A549 (cell line): ENCODE measurements at regions not wholly inside any gene's neighbourhood (a gene's known extent, or its start where the extent isn't known, plus 50 kb on each side); places are given as distances from the start of the nearest gene placed in this dataset.

Experiments
- ATAC-seq, 2 experiments: fragments of 200-7000 bp in 1 of 2; fragments of >200 bp in 1 of 2; cut with Nextera tagmentation in 1 of 2; cut with Tn5 transposase in 1 of 2; 3 replicates each; pipeline versions ENCODE4 v1.8.0 to v1.9.1; 2018 to 2020; ENCODE audit warnings: mild to moderate bottlenecking in 1 of 2, moderate library complexity in 1 of 2
- CTCF ChIA-PET: fragments of 300-600 bp; sonication (Branson Sonifier 250); formaldehyde crosslinking; extraction: SDS; loops from one replicate; lab custom pipeline; 2021; ENCODE audit warnings: antibody characterized with exemption, inconsistent platforms; lab: Yijun Ruan, JAX
- POLR2A ChIA-PET: fragments of 350-600 bp; formaldehyde crosslinking; extraction: SDS; loops from one replicate; lab custom pipeline; 2021; ENCODE audit warnings: antibody characterized with exemption, inconsistent platforms; lab: Yijun Ruan, JAX
- DNase-seq, 2 experiments: peaks; one replicate each; pipeline versions ENCODE4 v3.0.0 to v3.0.0-alpha.2; 2011 to 2016; ENCODE audit warnings: low read depth in 1 of 2, low spot score in 1 of 2
- FAIRE-seq: peaks from 2 replicates; lab custom pipeline; 2011; peaks lifted over from hg19 to GRCh38; lab: Jason Lieb, UNC
- H3K27ac ChIP-seq, 2 experiments: fragments of >200 bp; sonication (Bioruptor Twin); formaldehyde crosslinking; 3 replicates each; pipeline ENCODE4 v1.5.1; 2016 to 2017
- H3K4me1 ChIP-seq: fragments of >200 bp; sonication (Bioruptor Twin); formaldehyde crosslinking; 3 replicates; pipeline ENCODE4 v1.6.1; 2016
- H3K4me2 ChIP-seq: fragments of >200 bp; sonication (Bioruptor Twin); formaldehyde crosslinking; 3 replicates; pipeline ENCODE4 v1.6.1; 2016
- H3K4me3 ChIP-seq: fragments of >200 bp; sonication (Bioruptor Twin); formaldehyde crosslinking; 3 replicates; pipeline ENCODE4 v1.5.1; 2016
- H3K9me3 ChIP-seq: fragments of >200 bp; sonication (Bioruptor Twin); formaldehyde crosslinking; 3 replicates; pipeline ENCODE4 v1.6.1; 2016
- CBX2 ChIP-seq: fragments of 200-600 bp; sonication (generic); IDR thresholded peaks from 2 replicates; pipeline ENCODE4 v1.6.1; 2016; ENCODE audit warnings: low read depth, mild to moderate bottlenecking, borderline replicate concordance
- CBX8 ChIP-seq: fragments of 200-600 bp; sonication (generic); IDR thresholded peaks from 2 replicates; pipeline ENCODE4 v1.6.1; 2016
- CHD4 ChIP-seq: fragments of 200-600 bp; sonication (generic); IDR thresholded peaks from 2 replicates; pipeline ENCODE4 v1.6.1; 2016; ENCODE audit warnings: antibody characterized with exemption, mild to moderate bottlenecking, borderline replicate concordance
- EP300 ChIP-seq, 2 experiments: fragments of >200 bp; sonication (Bioruptor Twin); formaldehyde crosslinking; IDR thresholded peaks; 2 replicates in 1 of 2; 3 replicates in 1 of 2; pipeline ENCODE4 v1.6.1; 2016 to 2017
- FOSB ChIP-seq: fragments of 250-450 bp; sonication (Bioruptor Pico); IDR thresholded peaks from 2 replicates; pipeline ENCODE4 v1.5.0; 2020; ENCODE audit warnings: mild to moderate bottlenecking, moderate library complexity
- HDAC2 ChIP-seq: fragments of 200-600 bp; sonication (generic); IDR thresholded peaks from 2 replicates; pipeline ENCODE4 v1.6.1; 2016
- JUN ChIP-seq, 2 experiments: fragments of >200 bp; sonication (Bioruptor Twin); formaldehyde crosslinking; IDR thresholded peaks; 2 replicates in 1 of 2; 3 replicates in 1 of 2; pipeline ENCODE4 v1.6.1; 2016 to 2017
- KDM1A ChIP-seq: fragments of 200-600 bp; sonication (generic); IDR thresholded peaks from 2 replicates; pipeline ENCODE4 v1.6.1; 2016; ENCODE audit warnings: low read depth, mild to moderate bottlenecking
- MAFK ChIP-seq: fragments of 450-650 bp; IDR thresholded peaks from 2 replicates; pipeline ENCODE4 v1.6.1; 2014; ENCODE audit not compliant: partially characterized antibody
- MYC ChIP-seq: IDR thresholded peaks from 2 replicates; pipeline ENCODE4 v1.6.1; 2012; ENCODE audit warnings: mild to moderate bottlenecking, inconsistent platforms, low read length, improper control_type of control experiment, borderline replicate concordance
- NPAS2 ChIP-seq: fragments of 250-450 bp; sonication (Bioruptor Pico); IDR thresholded peaks from 2 replicates; pipeline ENCODE4 v1.8.0; 2022; ENCODE audit warnings: mild to moderate bottlenecking, moderate library complexity, borderline replicate concordance
- POLR2A ChIP-seq: IDR thresholded peaks from 2 replicates; pipeline ENCODE4 v1.6.1; 2012; ENCODE audit warnings: mild to moderate bottlenecking, low read length
- RAD21 ChIP-seq, 2 experiments: fragments of >200 bp in 1 of 2; sonication (Bioruptor Twin) in 1 of 2; formaldehyde crosslinking in 1 of 2; IDR thresholded peaks in 1 of 2; conservative IDR thresholded peaks in 1 of 2; 2 replicates in 1 of 2; 3 replicates in 1 of 2; pipeline ENCODE4 v1.6.1; 2012 to 2018; ENCODE audit warnings: inconsistent platforms in 1 of 2
- RCOR1 ChIP-seq: fragments of 150-350 bp; IDR thresholded peaks from 2 replicates; pipeline ENCODE4 v1.6.1; 2014; ENCODE audit warnings: antibody characterized with exemption, low read length, low read depth
- SMC3 ChIP-seq: fragments of >200 bp; sonication (Bioruptor Twin); formaldehyde crosslinking; IDR thresholded peaks from 3 replicates; pipeline ENCODE4 v1.6.1; 2018; ENCODE audit warnings: inconsistent platforms
- TFCP2L1 ChIP-seq: fragments of 250-450 bp; sonication (Bioruptor Pico); IDR thresholded peaks from 2 replicates; pipeline ENCODE4 v1.5.0; 2021; ENCODE audit warnings: mild to moderate bottlenecking
- TP53 ChIP-seq: fragments of 250-450 bp; sonication (Bioruptor Pico); IDR thresholded peaks from 2 replicates; pipeline ENCODE4 v1.5.0; 2021; ENCODE audit warnings: mild to moderate bottlenecking, moderate library complexity
- ZNF302 ChIP-seq: fragments of 250-450 bp; sonication (Bioruptor Pico); IDR thresholded peaks from 2 replicates; pipeline ENCODE4 v1.9.0; 2021; ENCODE audit warnings: inconsistent platforms, mild to moderate bottlenecking, moderate library complexity
- WGBS: methylation state at CpG from one replicate; pipeline ENCODE4 v1.1.6; 2017; ENCODE audit errors: missing lambda C conversion rate; 5-methylcytosine and 5-hydroxymethylcytosine counted together
- TF ChIP-seq, protein P1 (sequence below): fragments of 200-600 bp; sonication (generic); IDR thresholded peaks from 2 replicates; pipeline ENCODE4 v1.6.1; 2016; ENCODE audit warnings: antibody characterized with exemption, mild to moderate bottlenecking, moderate library complexity
- TF ChIP-seq, protein P2 (sequence below): fragments of >200 bp; sonication (Bioruptor Twin); formaldehyde crosslinking; IDR thresholded peaks from 3 replicates; pipeline ENCODE4 v1.5.1; 2016
- TF ChIP-seq, protein P3 (sequence below): fragments of >200 bp; sonication (Bioruptor Twin); formaldehyde crosslinking; IDR thresholded peaks from 3 replicates; pipeline ENCODE4 v1.6.1; 2016
- TF ChIP-seq, protein P4 (sequence below): fragments of 450-650 bp; IDR thresholded peaks from 2 replicates; pipeline ENCODE4 v1.6.1; 2014; ENCODE audit warnings: antibody characterized with exemption
- TF ChIP-seq, protein P5 (sequence below): IDR thresholded peaks from 2 replicates; pipeline ENCODE4 v1.6.1; 2012

DNA sequence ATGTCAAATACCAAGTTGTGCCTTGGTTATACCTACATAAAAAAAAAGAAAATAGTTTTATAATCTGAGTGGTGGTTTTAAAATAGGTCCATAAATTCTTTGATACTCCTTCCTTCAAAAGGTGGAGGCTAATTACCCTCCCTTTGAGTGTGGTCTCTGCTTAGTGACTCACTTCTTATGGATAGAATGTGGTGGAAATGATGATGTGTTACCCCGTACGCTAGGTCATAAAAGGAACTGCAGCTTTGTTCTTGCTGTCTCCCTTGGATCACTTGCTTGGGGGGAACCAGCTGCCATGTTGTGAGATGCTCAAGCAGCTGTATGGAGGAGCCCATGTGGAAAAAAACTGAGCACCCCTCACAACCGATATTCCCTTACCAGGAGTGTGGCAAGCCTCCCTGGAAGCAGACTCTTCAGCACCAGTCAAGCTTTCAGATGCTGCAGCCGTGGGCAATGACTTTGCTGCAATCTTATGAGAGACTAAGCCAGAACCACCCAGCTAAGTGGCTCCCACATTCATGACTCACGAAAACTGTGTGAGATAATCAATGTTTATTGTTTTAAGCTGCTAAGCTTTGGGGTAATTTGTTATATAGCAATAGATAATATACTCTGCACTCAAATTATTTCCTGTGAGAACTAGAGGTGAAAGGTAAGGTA lies 195.0 kb upstream of the GATB start (continued):
- TF ChIP-seq, protein P1, sequence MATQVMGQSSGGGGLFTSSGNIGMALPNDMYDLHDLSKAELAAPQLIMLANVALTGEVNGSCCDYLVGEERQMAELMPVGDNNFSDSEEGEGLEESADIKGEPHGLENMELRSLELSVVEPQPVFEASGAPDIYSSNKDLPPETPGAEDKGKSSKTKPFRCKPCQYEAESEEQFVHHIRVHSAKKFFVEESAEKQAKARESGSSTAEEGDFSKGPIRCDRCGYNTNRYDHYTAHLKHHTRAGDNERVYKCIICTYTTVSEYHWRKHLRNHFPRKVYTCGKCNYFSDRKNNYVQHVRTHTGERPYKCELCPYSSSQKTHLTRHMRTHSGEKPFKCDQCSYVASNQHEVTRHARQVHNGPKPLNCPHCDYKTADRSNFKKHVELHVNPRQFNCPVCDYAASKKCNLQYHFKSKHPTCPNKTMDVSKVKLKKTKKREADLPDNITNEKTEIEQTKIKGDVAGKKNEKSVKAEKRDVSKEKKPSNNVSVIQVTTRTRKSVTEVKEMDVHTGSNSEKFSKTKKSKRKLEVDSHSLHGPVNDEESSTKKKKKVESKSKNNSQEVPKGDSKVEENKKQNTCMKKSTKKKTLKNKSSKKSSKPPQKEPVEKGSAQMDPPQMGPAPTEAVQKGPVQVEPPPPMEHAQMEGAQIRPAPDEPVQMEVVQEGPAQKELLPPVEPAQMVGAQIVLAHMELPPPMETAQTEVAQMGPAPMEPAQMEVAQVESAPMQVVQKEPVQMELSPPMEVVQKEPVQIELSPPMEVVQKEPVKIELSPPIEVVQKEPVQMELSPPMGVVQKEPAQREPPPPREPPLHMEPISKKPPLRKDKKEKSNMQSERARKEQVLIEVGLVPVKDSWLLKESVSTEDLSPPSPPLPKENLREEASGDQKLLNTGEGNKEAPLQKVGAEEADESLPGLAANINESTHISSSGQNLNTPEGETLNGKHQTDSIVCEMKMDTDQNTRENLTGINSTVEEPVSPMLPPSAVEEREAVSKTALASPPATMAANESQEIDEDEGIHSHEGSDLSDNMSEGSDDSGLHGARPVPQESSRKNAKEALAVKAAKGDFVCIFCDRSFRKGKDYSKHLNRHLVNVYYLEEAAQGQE, result no peak
- no peak for TF ChIP-seq KDM1A
- no peak for TF ChIP-seq MAFK

DNA sequence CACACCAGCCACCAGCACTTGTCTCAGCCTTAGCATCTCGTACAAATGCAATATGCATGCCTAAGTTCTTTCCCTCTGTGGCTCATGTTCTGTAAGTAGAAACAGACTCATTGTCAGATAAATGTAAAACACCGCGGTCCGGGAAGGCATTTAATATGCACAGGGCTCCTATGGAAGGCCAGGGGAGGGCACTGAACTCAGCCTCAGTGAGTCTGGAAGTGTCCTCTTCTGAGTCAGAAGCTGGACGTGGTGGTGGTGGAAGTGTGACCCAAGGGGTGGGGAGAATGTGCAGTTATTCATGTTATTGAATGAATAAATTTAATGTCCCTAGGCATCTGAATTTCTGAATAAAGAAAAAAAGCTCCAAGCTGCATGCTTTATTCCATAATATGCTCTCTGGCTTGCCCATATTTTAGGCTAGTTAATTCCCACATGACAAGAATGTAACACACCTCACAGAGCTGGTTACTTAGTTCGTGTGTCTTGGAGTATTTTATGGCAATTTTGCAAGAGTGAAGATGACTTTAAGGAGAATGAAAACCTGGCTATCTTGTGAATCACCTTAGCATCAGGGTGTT lies 193.1 kb upstream of the GATB start:
- H3K4me2 ChIP-seq, result no peak overlapping the region
- no peak overlapping the region for H3K4me3 ChIP-seq
- 11% methylated on average over 3 of the region's 6 CpGs for WGBS
- H3K9me3 ChIP-seq, result no peaks in the 10 kb centered on the region
- ChIA-PET POLR2A (no interaction called here), CTCF (no interaction called here)
- no peaks in the 10 kb centered on the region for H3K4me1 ChIP-seq
- TF ChIP-seq RCOR1, result no peak
- TF ChIP-seq CBX8, result no peak
- TF ChIP-seq JUN (IDR thresholded peaks at IDR 0.05), result no peak
- TF ChIP-seq, protein P2, sequence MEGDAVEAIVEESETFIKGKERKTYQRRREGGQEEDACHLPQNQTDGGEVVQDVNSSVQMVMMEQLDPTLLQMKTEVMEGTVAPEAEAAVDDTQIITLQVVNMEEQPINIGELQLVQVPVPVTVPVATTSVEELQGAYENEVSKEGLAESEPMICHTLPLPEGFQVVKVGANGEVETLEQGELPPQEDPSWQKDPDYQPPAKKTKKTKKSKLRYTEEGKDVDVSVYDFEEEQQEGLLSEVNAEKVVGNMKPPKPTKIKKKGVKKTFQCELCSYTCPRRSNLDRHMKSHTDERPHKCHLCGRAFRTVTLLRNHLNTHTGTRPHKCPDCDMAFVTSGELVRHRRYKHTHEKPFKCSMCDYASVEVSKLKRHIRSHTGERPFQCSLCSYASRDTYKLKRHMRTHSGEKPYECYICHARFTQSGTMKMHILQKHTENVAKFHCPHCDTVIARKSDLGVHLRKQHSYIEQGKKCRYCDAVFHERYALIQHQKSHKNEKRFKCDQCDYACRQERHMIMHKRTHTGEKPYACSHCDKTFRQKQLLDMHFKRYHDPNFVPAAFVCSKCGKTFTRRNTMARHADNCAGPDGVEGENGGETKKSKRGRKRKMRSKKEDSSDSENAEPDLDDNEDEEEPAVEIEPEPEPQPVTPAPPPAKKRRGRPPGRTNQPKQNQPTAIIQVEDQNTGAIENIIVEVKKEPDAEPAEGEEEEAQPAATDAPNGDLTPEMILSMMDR, result no peak
- no peak for TF ChIP-seq TFCP2L1 (CRISPR knock-in tag)
- TF ChIP-seq TP53 (CRISPR knock-in tag), result no peak
- ATAC-seq (no peak), DNase-seq (no peak), FAIRE-seq (no peak)
- no peak overlapping the region for H3K27ac ChIP-seq

DNA sequence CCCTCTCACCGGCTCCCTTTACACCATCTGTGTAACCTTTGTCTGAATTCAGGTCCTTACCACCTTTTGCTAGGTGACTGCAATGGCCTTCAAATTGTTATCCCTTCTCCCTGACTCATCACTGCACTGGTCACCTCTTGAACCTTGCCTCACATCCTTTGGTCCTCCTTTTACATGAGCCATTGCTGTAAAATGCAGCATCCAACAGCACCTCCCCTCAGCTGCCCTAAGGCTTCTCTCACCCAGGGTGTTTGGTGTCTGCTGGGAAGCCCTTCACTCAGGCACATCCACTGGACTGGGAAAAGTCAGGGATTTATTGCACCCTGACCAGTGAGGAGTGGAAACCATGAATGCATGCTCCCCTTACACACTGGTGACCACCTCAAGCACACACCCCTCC lies 192.5 kb upstream of the GATB start:
- ChIA-PET POLR2A (no interaction called here), CTCF (no interaction called here)
- WGBS, result 83% methylated on average over 1 of the region's 1 CpG
- Histone ChIP-seq H3K27ac (no peak overlapping the region), H3K4me2 (no peak overlapping the region), H3K9me3 (no peaks in the 10 kb centered on the region), H3K4me3 (no peak overlapping the region), H3K4me1 (no peaks in the 10 kb centered on the region)
- no peak for DNase-seq
- TF ChIP-seq MYC, result no peak
- TF ChIP-seq, protein P3, sequence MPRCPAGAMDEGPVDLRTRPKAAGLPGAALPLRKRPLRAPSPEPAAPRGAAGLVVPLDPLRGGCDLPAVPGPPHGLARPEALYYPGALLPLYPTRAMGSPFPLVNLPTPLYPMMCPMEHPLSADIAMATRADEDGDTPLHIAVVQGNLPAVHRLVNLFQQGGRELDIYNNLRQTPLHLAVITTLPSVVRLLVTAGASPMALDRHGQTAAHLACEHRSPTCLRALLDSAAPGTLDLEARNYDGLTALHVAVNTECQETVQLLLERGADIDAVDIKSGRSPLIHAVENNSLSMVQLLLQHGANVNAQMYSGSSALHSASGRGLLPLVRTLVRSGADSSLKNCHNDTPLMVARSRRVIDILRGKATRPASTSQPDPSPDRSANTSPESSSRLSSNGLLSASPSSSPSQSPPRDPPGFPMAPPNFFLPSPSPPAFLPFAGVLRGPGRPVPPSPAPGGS, result no peak
- TF ChIP-seq POLR2A, result no peak
- TF ChIP-seq CBX8, result no peak
- TF ChIP-seq, protein P4, sequence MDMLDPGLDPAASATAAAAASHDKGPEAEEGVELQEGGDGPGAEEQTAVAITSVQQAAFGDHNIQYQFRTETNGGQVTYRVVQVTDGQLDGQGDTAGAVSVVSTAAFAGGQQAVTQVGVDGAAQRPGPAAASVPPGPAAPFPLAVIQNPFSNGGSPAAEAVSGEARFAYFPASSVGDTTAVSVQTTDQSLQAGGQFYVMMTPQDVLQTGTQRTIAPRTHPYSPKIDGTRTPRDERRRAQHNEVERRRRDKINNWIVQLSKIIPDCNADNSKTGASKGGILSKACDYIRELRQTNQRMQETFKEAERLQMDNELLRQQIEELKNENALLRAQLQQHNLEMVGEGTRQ, result no peak
- no peak for TF ChIP-seq RAD21 (conservative IDR thresholded peaks at IDR 0.05 in 1 of 2, IDR thresholded peaks at IDR 0.05 in 1 of 2)
- TF ChIP-seq NPAS2 (CRISPR knock-in tag), result no peak
- no peak for TF ChIP-seq HDAC2
- no peak for TF ChIP-seq KDM1A
- no peak for TF ChIP-seq ZNF302
- TF ChIP-seq FOSB (CRISPR knock-in tag), result no peak
- TF ChIP-seq SMC3, result no peak
- TF ChIP-seq CHD4, result no peak
- no peak for TF ChIP-seq EP300 (IDR thresholded peaks at IDR 0.05)
- TF ChIP-seq, protein P5, sequence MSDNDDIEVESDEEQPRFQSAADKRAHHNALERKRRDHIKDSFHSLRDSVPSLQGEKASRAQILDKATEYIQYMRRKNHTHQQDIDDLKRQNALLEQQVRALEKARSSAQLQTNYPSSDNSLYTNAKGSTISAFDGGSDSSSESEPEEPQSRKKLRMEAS, result no peak
- no peak for TF ChIP-seq CBX2
- no peak for FAIRE-seq
- ATAC-seq, result no peak
